PC-9 (cell line): ENCODE measurements at regions not wholly inside any gene's neighbourhood (a gene's known extent, or its start where the extent isn't known, plus 50 kb on each side); places are given as distances from the start of the nearest gene placed in this dataset.

Experiments used
- CTCF ChIP-seq: fragments of 200-600 bp; sonication (generic); conservative IDR thresholded peaks from 2 replicates; pipeline ENCODE4 v1.6.1; 2017; ENCODE audit warnings: mixed run types, antibody characterized with exemption, mild to moderate bottlenecking, moderate library complexity
- EZH2 ChIP-seq: fragments of 200-600 bp; sonication (generic); IDR thresholded peaks from 2 replicates; pipeline ENCODE4 v1.8.0; 2017; ENCODE audit warnings: antibody characterized with exemption, low read depth

GRCh38 chr17:12320286-12320685, 299.6 kb downstream of the MAP2K4 start:
- TF ChIP-seq CTCF (no peak), EZH2 (no peak)
